ENCODE measurements at regions not wholly inside any gene's neighbourhood (a gene's known extent, or its start where the extent isn't known, plus 50 kb on each side); places are given as distances from the start of the nearest gene placed in this dataset.

DNA sequence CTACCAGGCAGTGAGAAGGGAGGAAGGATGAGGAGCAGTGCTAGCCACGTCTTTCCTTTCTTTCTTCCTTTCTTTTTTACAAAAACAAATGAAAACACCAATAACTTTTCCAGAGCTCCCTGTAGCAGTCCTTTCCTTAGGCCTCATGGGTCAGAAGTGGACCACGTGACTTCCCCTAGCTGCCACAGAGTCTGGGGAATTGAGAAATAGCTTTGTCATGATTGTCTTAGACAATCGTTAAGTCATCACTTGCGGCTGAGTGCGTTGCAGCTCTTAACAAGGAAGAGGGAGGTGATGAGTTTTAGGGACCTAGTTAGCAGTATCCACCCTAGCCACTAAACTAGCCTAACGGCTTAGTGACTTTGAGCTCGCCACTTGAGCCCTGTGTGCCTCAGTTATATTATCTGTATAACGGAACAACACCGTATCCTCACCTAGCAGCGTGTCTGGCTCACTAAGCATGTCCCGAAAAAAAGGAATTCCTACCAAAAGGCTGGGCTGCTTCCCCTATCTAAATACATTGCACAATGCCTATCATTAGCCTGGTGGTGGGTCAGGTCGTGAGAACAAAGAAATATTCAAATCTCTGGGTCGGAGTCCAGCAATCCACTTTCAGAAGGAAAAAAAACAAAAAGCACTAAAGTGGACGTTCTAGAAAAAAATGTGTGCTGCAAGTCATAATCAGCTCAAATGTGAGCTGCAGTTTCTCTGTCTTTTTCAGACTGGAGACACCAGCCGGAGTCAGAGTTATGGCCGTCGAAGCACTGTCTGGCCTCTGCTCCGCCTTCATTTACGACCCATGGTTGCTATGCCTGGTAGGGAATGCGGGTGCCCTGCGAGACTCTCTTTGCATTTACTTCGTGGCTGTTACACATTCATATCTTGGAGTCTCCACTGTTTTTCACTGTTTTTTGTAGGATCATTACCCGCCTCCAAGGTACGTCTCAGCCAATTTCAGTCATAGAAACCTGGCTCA lies 338.5 kb upstream of the FOXK1 start:
- H3K4me3 ChIP-seq (ENCODE audit: low read length) = no peak overlapping the region
- no peak overlapping the region for H3K4me2 ChIP-seq (ENCODE audit: low read length)
- H4K20me1 ChIP-seq (ENCODE audit: control insufficient read depth, insufficient read depth, low read depth, low read length) = no peaks in the 10 kb centered on the region
- H3K27ac ChIP-seq (ENCODE audit: low read depth, low read length) = no peak overlapping the region
- H3K27me3 ChIP-seq (ENCODE audit: control insufficient read depth, low read length) = no peaks in the 10 kb centered on the region
- no peaks in the 10 kb centered on the region for H3F3A ChIP-seq (ENCODE audit: control insufficient read depth, insufficient read depth)
- no peaks in the 10 kb centered on the region for H3K36me3 ChIP-seq (ENCODE audit: control insufficient read depth, low read length)
- no peaks in the 10 kb centered on the region for H3K4me1 ChIP-seq (ENCODE audit: control insufficient read depth, low read length)
- TF ChIP-seq, protein P1, sequence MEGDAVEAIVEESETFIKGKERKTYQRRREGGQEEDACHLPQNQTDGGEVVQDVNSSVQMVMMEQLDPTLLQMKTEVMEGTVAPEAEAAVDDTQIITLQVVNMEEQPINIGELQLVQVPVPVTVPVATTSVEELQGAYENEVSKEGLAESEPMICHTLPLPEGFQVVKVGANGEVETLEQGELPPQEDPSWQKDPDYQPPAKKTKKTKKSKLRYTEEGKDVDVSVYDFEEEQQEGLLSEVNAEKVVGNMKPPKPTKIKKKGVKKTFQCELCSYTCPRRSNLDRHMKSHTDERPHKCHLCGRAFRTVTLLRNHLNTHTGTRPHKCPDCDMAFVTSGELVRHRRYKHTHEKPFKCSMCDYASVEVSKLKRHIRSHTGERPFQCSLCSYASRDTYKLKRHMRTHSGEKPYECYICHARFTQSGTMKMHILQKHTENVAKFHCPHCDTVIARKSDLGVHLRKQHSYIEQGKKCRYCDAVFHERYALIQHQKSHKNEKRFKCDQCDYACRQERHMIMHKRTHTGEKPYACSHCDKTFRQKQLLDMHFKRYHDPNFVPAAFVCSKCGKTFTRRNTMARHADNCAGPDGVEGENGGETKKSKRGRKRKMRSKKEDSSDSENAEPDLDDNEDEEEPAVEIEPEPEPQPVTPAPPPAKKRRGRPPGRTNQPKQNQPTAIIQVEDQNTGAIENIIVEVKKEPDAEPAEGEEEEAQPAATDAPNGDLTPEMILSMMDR (IDR thresholded peaks at IDR 0.05; ENCODE audit: low read depth, low read length, poor library complexity, severe bottlenecking) = no peak
- TF ChIP-seq EZH2phosphoT487 (IDR thresholded peaks at IDR 0.05; ENCODE audit: borderline replicate concordance, low read length) = no peak
- no peaks in the 10 kb centered on the region for H3K9me2 ChIP-seq (replicated peaks; ENCODE audit: control insufficient read depth, low read length)
- H3K9me3 ChIP-seq (ENCODE audit: control insufficient read depth, insufficient read depth, low read length) = peaks cover 6% of the 10 kb centered on the region
- H3K79me2 ChIP-seq (ENCODE audit: control insufficient read depth, low read length) = no peaks in the 10 kb centered on the region

- H3K4me1 ChIP-seq (ENCODE audit: control insufficient read depth, low read length) = no peaks in the 10 kb centered on the region
- H3K27me3 ChIP-seq (ENCODE audit: control insufficient read depth, low read length) = no peaks in the 10 kb centered on the region
- no peaks in the 10 kb centered on the region for H3K9me2 ChIP-seq (replicated peaks; ENCODE audit: control insufficient read depth, low read length)
- no peak for TF ChIP-seq EZH2phosphoT487 (IDR thresholded peaks at IDR 0.05; ENCODE audit: borderline replicate concordance, low read length)
- TF ChIP-seq, protein P1 (IDR thresholded peaks at IDR 0.05; ENCODE audit: low read depth, low read length, poor library complexity, severe bottlenecking) = no peak
- no peaks in the 10 kb centered on the region for H3F3A ChIP-seq (ENCODE audit: control insufficient read depth, insufficient read depth)
- H3K36me3 ChIP-seq (ENCODE audit: control insufficient read depth, low read length) = no peaks in the 10 kb centered on the region
- no peak overlapping the region for H3K27ac ChIP-seq (ENCODE audit: low read depth, low read length)
- no peaks in the 10 kb centered on the region for H4K20me1 ChIP-seq (ENCODE audit: control insufficient read depth, insufficient read depth, low read depth, low read length)
- H3K9me3 ChIP-seq (ENCODE audit: control insufficient read depth, insufficient read depth, low read length) = peaks cover 8% of the 10 kb centered on the region
- H3K4me3 ChIP-seq (ENCODE audit: low read length) = no peak overlapping the region
- no peaks in the 10 kb centered on the region for H3K79me2 ChIP-seq (ENCODE audit: control insufficient read depth, low read length)
- no peak overlapping the region for H3K4me2 ChIP-seq (ENCODE audit: low read length)
Measured at GRCh38 chr7:4345004-4345403, 337.1 kb upstream of the FOXK1 start.

DNA sequence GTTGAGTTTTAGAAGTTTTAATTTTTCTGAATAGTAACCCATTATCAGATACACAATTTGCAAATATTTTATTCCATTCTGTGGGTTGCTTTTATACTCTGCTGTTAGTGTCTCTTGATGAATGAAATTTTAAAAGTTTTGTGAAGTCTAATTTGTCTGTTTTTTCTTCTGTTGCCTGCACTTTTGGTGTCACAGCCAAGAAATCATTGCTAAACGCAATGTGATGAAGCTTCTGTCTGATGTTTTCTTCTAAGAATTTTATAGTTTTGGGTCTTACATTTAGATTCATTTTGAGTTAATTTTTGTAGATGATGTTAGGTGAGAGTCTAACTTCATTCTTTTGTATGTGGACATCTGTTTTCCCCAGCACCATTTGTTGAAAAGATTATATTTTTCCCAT lies 330.0 kb upstream of the FOXK1 start:
- no peak overlapping the region for H3K4me2 ChIP-seq (ENCODE audit: low read length)
- H3K4me3 ChIP-seq (ENCODE audit: low read length) = no peak overlapping the region
- peaks cover 9% of the 10 kb centered on the region; the same call in 1 of the 2 replicates for H3K9me3 ChIP-seq (ENCODE audit: control insufficient read depth, insufficient read depth, low read length)
- no peaks in the 10 kb centered on the region for H3K27me3 ChIP-seq (ENCODE audit: control insufficient read depth, low read length)
- no peaks in the 10 kb centered on the region for H3K9me2 ChIP-seq (replicated peaks; ENCODE audit: control insufficient read depth, low read length)
- no peaks in the 10 kb centered on the region for H3K36me3 ChIP-seq (ENCODE audit: control insufficient read depth, low read length)
- TF ChIP-seq, protein P1 (IDR thresholded peaks at IDR 0.05; ENCODE audit: low read depth, low read length, poor library complexity, severe bottlenecking) = no peak
- TF ChIP-seq EZH2phosphoT487 (IDR thresholded peaks at IDR 0.05; ENCODE audit: borderline replicate concordance, low read length) = no peak
- no peaks in the 10 kb centered on the region for H3K4me1 ChIP-seq (ENCODE audit: control insufficient read depth, low read length)
- no peaks in the 10 kb centered on the region for H3K79me2 ChIP-seq (ENCODE audit: control insufficient read depth, low read length)
- no peak overlapping the region for H3K27ac ChIP-seq (ENCODE audit: low read depth, low read length)
- H4K20me1 ChIP-seq (ENCODE audit: control insufficient read depth, insufficient read depth, low read depth, low read length) = no peaks in the 10 kb centered on the region
- no peaks in the 10 kb centered on the region for H3F3A ChIP-seq (ENCODE audit: control insufficient read depth, insufficient read depth)

All from DOHH2 (cell line).